ENCODE measurements at regions not wholly inside any gene's neighbourhood (a gene's known extent, or its start where the extent isn't known, plus 50 kb on each side); places are given as distances from the start of the nearest gene placed in this dataset.

GRCh38 chr21:24025101-24025500, 1582.2 kb downstream of the MRPL39 start:
- no peak for TF ChIP-seq CTCF (IDR thresholded peaks at IDR 0.05; ENCODE audit: extremely low read depth in 1 of 2, insufficient read depth in 1 of 2, low read depth in 1 of 2, low read length in 2 of 2)
- TF ChIP-seq EZH2 (IDR thresholded peaks at IDR 0.05; ENCODE audit: borderline replicate concordance, low read depth, low read length, severe bottlenecking): no peak
- no peak for TF ChIP-seq POLR2A (IDR thresholded peaks at IDR 0.05; ENCODE audit: low read depth, low read length)
- no peak for TF ChIP-seq MYC (IDR thresholded peaks at IDR 0.05; ENCODE audit: low read depth, low read length)
- no peak for TF ChIP-seq POLR2AphosphoS5 (IDR thresholded peaks at IDR 0.05; ENCODE audit: insufficient read depth, low read depth, low read length)

All from endothelial cell of umbilical vein (primary cell).